ENCODE measurements at regions not wholly inside any gene's neighbourhood (a gene's known extent, or its start where the extent isn't known, plus 50 kb on each side); places are given as distances from the start of the nearest gene placed in this dataset.

- DNase-seq (ENCODE audit: low read depth in 3 of 3): no peak
Observed at GRCh38 chr18:78207942-78208341, 771.7 kb upstream of the SALL3 start.

GRCh38 chr18:78208461-78208860, 771.2 kb upstream of the SALL3 start:
- DNase-seq (ENCODE audit: low read depth in 3 of 3): no peak

- DNase-seq (ENCODE audit: low read depth in 3 of 3): no peak
Observed at GRCh38 chr18:78213361-78213994, 766.1 kb upstream of the SALL3 start.

GRCh38 chr18:78221496-78221895, 758.1 kb upstream of the SALL3 start:
- DNase-seq (ENCODE audit: low read depth in 3 of 3): no peak

GRCh38 chr18:78228974-78229373, 750.6 kb upstream of the SALL3 start:
- DNase-seq (ENCODE audit: low read depth in 3 of 3): no peak

GRCh38 chr18:78230911-78231310, 748.7 kb upstream of the SALL3 start:
- no peak for DNase-seq (ENCODE audit: low read depth in 3 of 3)

GRCh38 chr18:78232196-78232595, 747.4 kb upstream of the SALL3 start:
- no peak for DNase-seq (ENCODE audit: low read depth in 3 of 3)

GRCh38 chr18:78237864-78238263, 741.8 kb upstream of the SALL3 start:
- DNase-seq (ENCODE audit: low read depth in 3 of 3): no peak

- no peak for DNase-seq (ENCODE audit: low read depth in 3 of 3)
Observed at GRCh38 chr18:78238404-78239089, 741.1 kb upstream of the SALL3 start.

GRCh38 chr18:78239090-78239457, 740.5 kb upstream of the SALL3 start:
- DNase-seq (ENCODE audit: low read depth in 3 of 3): no peak

GRCh38 chr18:78240101-78240500, 739.5 kb upstream of the SALL3 start:
- DNase-seq (ENCODE audit: low read depth in 3 of 3): no peak

GRCh38 chr18:78240627-78241252, 738.9 kb upstream of the SALL3 start:
- no peak for DNase-seq (ENCODE audit: low read depth in 3 of 3)

- DNase-seq (ENCODE audit: low read depth in 3 of 3): no peak
Observed at GRCh38 chr18:78241535-78242253, 737.9 kb upstream of the SALL3 start.

GRCh38 chr18:78242254-78242643, 737.4 kb upstream of the SALL3 start:
- no peak for DNase-seq (ENCODE audit: low read depth in 3 of 3)

- no peak for DNase-seq (ENCODE audit: low read depth in 3 of 3)
Observed at GRCh38 chr18:78242806-78243205, 736.8 kb upstream of the SALL3 start.

- no peak for DNase-seq (ENCODE audit: low read depth in 3 of 3)
Observed at GRCh38 chr18:78244779-78245178, 734.8 kb upstream of the SALL3 start.

GRCh38 chr18:78245451-78245850, 734.2 kb upstream of the SALL3 start:
- DNase-seq (ENCODE audit: low read depth in 3 of 3): no peak

- no peak for DNase-seq (ENCODE audit: low read depth in 3 of 3)
Observed at GRCh38 chr18:78246050-78246449, 733.6 kb upstream of the SALL3 start.

- no peak for DNase-seq (ENCODE audit: low read depth in 3 of 3)
Observed at GRCh38 chr18:78246588-78246987, 733.0 kb upstream of the SALL3 start.

GRCh38 chr18:78247615-78248289, 731.9 kb upstream of the SALL3 start:
- no peak for DNase-seq (ENCODE audit: low read depth in 3 of 3)

- DNase-seq (ENCODE audit: low read depth in 3 of 3): no peak
Observed at GRCh38 chr18:78255013-78255412, 724.6 kb upstream of the SALL3 start.

All from stimulated activated CD4-positive, alpha-beta T cell treated with anti-CD3 and anti-CD28 coated beads, TNF-alpha, amount 100 ng/mL, for 24 hours (primary cell).